CD4-positive, alpha-beta T cell treated with Interleukin-15 for 4 hours (primary cell): ENCODE measurements at regions not wholly inside any gene's neighbourhood (a gene's known extent, or its start where the extent isn't known, plus 50 kb on each side); places are given as distances from the start of the nearest gene placed in this dataset.

Experiments used
- DNase-seq: peaks from one replicate; pipeline ENCODE4 v3.0.0-alpha.2; 2020; ENCODE audit warnings: low spot score

DNA sequence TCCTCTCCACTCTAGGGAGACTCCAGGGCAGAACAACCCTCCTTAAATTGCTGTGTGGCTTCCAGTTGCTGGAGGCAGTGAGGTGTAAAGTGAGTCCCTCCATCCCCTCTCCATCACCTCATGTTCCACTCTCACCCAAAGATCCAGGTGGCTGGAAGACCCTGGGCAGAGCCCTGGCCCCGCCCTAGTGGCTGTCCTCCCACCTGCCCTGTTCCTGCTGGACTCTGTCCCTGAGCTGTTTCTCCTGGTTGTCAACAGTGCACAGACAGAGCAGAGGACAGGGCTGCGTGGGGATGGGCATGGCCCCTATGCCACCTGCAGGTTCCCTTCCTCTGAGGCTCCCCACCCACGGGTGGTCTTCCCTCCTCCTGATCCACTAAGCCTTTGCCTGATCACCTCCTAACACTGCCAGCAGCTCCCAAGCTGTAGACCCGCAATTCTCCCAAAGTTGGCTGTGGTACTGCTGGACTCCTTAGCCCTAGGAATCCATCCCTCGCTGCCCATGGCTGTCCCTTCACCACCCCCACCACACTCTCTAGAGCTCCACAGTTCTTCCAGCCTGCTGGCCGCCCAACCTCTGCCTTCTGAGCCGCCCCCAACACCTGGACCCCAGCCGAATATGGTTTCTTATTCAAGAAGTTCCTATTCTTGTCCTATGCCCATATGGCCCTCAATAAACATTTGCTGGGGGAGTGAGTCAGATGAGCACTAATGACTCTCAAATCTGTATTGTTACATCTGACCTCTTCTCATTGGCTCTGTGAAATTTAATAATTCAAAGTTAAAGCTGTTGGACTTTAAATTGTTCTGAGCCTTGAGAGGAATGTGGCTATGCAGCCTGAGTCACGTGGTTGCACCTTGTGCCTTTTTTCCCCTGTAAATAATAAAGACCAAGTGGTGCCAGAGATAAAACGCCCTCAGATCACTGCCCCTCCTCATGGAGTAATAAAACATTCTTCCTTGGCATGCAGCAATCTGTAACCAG is 260.0 kb upstream of the HS6ST1 start:
- no peak for DNase-seq

DNA sequence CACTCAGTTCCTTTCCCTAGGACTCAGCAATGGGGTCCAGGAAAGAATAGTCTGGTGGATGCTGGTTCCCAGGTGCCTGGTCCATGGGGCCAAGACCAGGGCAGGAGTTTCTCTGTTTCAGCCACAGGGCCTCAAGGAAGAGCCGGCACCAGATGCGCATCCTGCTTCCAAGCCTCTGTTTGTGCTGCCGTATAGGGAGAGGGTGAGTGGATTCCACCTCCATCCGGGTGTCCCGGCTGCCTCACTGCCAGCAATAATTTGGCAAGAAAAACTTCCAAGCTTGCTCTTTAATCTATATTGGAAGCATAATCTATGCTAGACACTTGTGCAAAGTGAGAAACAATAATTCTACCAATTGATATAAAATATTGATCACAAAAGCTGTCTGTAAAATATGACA is 261.2 kb upstream of the HS6ST1 start:
- no peak for DNase-seq

DNA sequence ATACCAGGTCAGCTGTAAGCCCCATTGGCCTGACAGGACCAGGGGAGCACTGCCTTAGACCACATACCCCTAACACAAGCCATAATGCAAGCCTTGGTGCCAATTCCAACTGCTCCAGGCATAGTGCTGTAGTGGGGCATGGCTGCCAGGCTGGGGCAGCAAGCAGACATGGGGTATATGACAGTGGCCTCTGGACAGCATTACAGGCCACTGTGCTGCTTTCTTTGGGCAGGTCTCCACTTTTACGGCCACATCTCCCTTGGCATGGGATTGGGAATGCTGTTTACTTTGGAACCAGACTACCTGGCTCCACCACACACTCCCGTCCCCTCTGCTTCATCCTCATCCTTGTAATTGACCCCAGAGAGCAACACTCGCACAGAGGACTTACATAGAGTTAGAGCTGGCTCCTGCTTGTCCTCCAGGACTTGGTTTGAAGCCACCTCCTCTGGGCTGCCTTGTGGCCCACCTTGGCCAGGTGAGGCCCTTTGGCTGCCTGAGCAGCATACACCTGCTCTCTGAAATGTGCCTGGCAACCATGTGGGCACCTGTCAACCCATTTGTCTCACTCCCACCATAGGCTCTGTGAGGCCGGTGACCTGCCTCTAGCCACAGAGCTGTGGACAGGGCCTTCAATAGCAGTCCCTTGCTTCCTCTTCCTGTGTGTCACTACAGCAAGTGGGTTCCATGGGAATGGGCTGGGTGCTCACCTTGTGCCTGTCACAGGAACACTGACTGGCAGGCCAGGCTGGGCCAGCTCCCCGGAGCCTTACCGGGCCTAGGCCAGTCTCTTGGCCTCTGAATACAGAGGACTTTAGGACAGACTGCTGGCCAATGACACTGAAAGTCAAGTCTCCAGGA is 262.6 kb upstream of the HS6ST1 start:
- DNase-seq = no peak

DNA sequence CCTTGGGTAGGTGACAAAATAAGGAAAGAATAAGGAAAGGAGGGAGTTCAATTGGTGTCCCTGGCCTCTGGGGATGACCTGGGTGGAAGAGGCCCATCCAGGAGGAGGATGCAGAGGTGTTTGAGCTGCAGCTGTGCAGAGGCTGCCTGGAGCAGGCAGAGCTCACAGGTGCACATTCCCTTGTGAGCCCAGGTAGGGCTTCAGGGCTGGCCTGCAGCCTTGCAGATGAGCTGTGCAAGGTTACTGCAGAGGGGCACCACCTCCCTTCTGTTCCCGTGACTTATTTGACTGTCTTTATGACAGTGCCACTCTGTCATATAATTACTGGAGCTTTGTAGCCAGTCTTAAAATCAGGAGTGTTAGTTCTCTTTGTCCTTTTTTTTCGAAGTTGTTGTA is 263.2 kb upstream of the HS6ST1 start:
- no peak for DNase-seq

DNA sequence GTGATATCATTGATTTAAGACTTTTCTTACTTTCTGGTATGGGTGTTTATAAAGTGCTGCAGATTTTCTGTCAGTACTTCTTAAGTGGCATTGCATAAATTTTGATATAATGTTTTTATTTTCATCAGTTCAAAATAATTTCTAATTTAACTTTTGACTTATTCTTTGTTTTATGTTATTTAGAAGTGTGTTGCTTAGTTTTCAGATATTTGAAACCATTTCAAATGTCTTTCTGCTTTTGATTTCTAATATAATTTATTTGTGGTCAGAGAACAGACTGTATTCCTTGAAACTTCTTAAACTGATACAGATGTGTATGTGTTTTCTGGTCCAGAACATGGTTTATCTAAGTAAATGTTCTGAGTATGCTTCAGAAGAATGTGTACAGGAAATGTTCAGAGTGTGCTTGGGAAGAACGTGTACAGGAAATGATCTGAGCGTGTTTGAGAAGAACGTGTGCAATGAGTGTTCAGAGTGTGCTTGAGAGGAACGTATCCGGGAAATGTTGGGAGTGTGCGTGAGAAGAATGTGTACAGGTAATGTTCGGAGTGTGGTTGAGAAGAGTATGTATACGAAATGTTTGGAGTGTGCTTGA is 265.7 kb upstream of the HS6ST1 start:
- no peak for DNase-seq

DNA sequence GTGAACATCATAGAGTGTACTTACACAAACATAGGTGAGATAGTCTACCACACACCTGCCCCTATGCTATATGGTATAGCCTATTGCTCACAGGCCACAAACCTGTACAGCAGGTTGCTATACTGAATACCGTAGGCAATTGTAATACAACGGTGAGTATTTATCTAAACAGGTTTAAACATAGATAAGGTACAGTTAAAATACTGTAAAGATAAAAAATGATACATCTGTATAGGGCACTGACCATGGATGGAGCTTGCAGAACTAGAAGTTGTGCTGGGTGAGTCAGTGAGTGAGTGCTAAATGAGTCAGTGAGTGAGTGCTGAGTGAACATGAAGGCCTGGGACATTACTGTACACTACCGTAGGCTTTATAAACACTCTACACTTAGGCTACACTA is 267.0 kb upstream of the HS6ST1 start:
- no peak for DNase-seq

DNA sequence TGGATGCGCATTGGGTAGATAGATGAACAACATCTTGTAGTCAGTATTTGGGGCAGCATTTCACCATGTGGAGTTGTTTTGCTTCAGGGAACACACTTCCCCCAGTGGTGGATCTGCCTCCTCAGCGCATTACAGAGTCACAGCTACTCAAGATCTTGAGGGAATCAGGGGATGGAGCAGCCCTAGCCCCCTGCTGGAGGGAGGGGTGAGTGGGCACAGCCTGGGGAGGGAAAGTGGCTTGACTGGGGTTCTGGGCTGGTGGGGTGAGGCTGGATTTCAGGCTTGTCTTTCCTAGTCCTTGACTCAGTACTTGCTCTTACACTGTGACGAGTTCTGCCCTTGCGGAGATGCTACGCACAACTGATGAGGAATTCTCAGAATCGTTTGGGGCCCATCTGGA is 271.0 kb upstream of the HS6ST1 start:
- no peak for DNase-seq

DNA sequence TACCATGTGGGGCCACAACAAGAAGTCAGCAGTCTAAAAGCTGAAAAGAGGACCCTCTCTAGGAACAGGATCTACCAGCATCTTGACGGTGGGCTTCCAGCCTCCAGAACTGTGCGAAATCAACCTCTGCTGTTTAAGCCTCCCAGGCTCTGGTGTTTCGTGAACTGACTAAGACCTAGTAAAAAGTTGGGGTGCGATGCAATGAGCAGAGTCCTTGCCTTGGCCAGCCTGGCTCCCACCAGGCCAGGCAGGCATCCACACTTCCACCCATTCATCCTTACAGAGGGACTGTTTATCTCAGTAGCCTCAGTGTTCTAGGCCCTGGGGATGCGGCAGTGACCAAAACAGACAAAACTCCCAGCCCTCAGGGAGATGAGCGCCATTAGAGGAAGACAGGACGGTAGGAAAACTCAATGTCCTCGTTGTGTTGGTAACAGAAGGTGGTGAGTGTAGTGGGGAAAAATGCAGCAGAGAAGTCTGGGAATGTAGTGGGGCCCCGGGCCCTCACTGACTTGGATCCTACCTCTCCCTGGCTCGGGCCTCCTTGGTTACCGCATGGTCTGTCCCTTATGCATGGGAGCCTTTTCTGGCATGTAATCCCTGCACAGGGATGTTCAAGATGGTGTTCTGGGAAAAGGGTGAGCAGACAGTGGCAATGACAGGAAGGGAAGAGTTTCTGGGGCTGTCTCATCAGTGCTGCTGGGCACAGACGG is 271.8 kb upstream of the HS6ST1 start:
- no peak for DNase-seq

DNA sequence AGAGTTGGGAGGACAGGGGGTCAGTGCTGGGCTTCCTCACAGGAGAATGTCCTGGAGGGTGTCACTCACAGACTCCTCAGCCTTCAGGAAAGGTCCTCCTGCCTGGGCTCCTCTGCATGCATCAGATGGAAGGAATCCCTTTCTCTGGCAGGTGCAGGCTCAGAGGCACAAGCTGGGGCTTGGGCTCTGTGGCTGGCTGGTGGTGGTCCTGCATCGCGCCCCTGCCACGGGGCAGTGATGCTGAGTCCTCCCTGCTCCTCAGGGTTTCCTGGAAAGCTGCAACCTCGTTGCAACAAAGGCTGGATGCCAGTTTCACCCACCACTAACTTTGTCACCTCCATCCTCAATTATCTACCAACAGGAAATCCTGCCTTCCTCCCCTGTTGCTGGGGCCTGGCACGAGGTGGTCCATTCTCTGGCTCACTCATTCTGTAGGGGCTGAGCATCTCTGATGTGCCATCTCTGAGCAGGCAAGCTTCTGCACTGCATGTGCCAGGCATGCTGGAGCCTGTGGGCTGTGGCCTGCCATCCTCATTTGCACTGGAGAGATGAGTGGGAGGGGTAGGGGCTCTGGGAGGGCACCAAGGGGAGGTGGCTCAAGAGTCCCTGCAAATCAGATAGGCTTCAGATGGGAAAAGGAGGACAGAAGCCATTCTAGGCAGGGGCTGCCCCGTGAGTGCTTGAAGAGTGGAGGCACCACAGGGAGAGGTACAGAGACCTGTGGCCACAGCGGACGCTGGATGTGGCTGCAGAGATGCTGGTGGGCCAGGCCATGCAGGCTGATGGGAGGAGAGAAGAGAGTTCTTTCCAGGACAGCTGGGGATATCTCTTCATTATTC is 272.6 kb upstream of the HS6ST1 start:
- no peak for DNase-seq

DNA sequence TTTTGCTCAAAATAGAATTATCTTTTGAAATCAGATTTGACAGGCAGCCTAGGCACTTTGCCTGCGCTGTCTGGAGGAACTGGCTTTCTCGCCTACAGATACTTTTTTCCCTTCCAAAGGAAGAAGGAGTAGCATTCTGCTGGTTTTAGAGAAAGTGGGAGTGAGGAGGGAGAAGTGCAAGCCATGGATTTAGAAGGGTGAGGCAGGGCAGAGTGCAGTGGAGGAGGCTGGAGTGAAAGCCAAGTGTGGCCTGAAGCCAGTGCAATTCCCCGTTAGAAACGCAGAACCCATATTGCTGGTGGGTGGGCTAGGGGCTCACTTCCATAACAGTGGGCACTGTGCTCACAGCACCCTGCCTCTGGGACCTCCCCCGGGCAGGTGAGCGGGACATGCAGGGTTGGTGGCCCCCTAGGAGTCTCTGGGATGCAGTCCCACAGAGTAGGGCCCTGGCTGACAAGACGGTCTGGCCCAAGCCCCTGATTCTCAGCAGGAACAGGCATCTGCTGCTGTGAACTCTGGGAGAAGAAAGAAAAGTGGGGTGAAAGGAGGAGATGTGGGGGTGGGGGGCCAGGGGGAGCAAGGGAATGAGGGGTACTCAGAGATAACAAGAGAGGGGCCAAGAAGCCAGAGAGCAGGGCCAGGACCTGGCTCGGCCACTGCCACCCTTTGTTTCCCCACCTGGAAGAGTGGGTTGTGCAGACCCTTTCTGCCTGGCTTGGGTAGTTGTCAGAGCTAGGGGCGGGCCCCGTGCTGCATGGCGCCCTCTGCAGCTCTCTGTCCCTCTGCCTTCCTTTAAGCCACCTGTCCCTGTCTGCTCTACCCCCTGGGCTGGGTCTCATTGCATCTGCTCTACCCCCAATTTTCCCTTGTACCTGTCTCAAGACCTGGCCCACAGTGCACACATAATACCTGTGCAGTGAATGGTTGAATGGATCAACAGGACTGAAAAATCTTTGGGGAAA is 273.5 kb upstream of the HS6ST1 start:
- DNase-seq = no peak

DNA sequence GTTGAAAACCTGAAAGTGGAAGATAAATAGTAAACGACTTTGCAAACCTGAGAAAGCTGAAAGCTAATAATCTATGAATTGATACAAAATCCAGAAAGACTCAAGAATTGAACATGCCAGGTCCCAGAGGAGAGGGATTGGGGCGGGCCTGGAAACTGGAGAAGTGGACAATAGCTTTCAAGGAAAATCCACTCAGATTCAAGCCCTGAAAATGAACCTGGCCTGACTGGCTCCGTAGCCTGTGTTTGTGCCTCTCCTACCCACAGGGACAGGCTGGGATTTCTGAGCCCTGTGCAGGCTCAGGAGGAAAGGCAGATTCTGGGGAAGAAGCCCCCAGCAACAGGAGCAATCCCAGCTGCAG is 274.8 kb upstream of the HS6ST1 start:
- DNase-seq = no peak

DNA sequence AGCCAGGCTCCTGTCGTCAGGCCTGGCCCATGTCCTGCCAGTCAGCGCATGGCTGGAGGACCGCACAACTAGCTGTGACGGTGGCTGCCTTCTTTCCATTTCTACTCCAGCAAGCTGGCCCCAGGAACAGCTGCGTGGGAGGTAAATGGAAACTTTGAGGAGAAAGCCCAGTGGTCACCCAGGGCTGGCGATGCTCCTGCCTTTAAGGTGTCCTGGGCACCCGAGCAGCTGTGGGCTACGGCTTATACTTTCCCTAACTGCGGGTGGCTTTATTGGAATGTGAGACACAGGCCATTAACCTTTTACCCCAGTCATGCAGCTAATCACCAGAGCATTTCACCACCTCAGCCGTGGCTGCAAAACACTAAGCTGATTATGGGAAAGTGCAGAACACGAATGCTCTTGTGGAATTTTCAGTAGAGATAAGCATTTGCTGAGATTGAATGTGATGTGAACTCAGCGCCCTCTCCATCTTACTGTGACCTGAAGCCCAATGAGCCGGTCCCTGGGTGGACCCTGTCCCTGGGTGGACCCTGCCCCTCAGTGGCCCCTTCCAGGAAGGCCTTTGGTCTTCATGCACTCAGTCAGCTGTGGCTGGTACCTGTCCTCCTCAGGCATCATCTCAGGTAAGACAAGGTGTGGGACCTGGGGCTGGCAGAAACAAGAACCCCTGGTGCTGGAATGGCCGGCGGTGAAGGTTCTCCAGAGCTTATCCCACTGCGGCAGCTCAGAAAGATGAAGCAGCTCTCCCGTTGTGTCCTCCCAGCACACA is 275.4 kb upstream of the HS6ST1 start:
- no peak for DNase-seq

DNA sequence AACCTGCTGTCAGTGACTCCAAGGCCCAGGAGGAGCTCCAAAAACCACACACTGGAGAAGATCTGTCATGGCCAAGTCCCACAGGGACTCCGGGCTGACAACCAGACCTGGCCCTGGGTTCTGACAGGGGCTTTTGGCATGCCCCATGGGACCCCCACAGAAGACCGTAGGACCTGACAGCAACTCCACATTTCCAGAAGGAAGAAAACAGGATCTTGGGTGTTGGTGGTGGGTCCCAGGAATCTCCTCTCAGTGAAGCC is 275.9 kb upstream of the HS6ST1 start:
- no peak for DNase-seq

DNA sequence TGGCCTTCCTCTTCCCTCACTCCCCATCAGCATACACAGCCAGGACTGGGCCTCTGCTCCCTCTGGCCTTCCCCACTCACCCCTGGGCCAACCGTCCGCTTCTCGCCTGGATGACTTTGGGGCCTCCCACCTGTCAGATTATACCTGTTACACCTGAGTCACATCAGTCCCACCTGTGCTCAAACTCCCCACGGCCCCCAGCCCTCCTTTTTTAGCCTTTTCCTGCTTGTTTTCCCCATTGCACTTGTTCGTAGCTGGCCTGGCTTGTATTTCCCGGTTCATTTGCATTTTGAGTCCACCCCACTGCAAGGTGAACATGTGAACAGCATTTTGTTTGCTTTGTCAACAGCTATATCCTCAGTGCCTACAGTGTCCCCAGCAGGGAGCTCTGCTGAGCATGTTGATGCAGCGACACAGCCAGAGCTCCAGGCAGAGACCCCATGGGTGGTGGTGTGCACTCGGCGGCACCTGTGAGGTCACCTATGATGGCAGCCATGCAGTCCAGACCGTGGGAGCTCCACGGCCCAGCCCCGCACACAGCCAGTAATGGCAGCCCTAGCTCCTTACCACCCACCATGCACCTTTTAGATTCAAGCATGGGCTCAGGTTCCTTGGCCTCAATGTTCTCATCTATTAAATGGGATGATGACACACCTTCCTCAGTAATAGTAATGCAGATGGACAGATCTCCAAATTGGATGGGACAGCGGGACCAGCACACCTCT is 276.4 kb upstream of the HS6ST1 start:
- no peak for DNase-seq

DNA sequence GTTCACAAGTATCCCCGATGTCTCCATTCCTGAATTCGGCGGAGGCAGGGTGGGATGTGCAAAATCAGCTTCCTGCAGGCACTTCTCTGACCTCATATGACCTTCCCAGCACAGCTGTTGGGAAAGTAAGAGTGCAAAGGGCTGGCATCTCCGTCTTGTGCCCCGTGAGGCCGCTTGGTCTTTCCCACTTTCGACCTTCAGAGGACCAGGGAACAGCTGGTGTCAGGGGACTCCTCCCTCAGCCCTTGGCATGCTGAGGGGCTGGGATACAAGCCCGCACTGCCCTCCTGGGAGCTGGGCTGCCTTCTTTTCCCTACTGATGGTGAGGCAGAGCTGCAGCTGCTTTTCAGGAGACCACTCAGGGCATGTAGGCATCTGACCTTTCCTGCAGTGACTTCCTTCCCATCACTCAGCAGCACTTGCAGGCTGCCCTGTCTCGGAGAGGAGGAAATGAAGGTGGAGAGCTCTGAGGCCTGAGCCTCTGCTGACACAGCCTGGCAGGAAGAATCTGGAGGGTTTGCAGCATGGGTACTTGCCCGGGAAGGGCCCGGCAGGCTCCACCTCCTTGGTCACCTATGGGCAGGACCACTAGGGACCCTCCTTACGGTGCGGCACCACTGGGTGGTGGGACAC is 277.2 kb upstream of the HS6ST1 start:
- no peak for DNase-seq

DNA sequence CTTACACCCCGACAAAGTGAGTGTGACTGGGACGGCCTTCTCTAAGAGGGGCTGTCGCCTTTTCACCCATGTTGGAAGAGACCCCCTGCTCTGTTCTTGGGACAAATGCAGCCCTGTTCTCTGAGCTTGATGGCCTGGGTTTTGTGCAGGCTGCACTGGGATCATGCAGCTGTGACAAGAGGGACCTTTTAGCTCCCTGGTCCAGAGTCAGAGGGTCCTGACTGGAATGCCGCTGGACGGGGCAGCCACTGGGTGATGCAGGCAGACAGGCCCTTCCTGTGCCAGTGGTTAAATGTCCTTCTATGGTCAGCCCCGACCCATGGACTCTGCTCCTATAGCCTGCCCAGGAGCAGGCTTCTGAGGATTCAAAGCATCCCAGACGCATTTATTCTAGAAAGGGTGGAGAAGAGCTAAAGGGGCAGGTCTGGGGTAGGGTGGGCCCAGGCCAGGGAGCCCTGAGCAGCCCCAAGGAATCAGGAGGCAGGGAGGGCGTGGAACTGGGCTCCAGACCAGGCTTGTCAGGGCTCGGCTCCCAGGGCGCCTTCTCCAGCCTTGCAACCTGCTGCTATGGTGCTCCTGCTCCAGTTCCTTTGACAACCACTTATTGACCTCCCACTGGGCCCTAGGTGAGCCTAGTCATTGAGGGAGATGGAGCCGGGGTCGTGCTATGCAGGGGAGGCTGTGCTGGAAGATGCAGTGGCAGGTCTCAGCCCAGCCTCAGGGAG is 277.9 kb upstream of the HS6ST1 start:
- no peak for DNase-seq

DNA sequence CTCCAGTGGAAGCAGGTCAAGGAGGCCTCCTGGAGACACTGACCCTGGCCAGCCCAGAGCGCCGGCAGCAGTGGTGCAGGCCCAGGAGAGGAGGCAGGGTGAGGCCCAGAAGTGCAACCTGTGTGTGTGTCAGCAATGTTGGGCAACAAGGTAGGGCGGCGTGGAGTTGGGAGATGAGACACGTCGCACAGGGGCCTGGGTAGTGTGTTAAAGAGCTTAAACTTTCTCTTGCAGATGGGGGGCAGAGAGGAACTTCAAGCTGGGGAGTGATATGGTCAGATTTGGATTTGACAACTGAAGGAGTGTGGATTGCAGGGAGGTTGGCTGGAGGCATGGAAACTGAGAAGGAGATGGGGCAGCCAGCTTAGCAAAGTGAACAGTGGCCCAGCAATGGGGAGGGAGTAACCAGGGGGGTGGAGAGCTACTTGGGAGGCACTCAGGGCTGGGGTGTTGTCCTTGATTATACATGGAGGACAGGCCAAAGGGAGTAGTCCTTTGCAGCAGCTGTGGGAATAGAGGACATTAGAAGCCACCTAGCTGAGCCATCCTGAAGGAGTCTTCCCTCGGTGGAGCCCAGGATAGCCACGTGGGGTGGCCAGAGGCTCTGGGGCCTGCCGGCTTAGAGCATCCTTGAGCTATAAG is 278.6 kb upstream of the HS6ST1 start:
- DNase-seq = no peak
